PC-9 (cell line): ENCODE measurements at regions not wholly inside any gene's neighbourhood (a gene's known extent, or its start where the extent isn't known, plus 50 kb on each side); places are given as distances from the start of the nearest gene placed in this dataset.

Source experiments
- BruUV-seq: library from RNA; stranded (reverse); fragments of 400-500 nt; replicated peaks from 2 replicates; lab custom pipeline; 2021; lab: Mats Ljungman, UMichigan
- CTCF ChIA-PET: fragments of 300-600 bp; sonication (Branson Sonifier 250); formaldehyde crosslinking; loops from one replicate; lab custom pipeline; 2022; ENCODE audit warnings: antibody characterized with exemption; lab: Charles Lee
- POLR2A ChIA-PET: fragments of 300-600 bp; sonication (Branson Sonifier 250); formaldehyde crosslinking; loops from one replicate; lab custom pipeline; 2022; ENCODE audit warnings: antibody characterized with exemption; ENCODE audit not compliant: unreplicated experiment; lab: Charles Lee
- DNase-seq, 2 experiments: peaks; one replicate each; pipeline versions ENCODE4 v3.0.0 to v3.0.0-alpha.2; 2015 to 2022; ENCODE audit warnings: mixed read lengths in 1 of 2
- H2AFZ ChIP-seq: fragments of 200-600 bp; sonication (generic); 2 replicates; pipeline ENCODE4 v1.8.1; 2017; ENCODE audit warnings: antibody characterized with exemption
- H3F3A ChIP-seq: fragments of 200-600 bp; sonication (generic); 2 replicates; pipeline ENCODE4 v1.8.1; 2017; ENCODE audit warnings: antibody characterized with exemption, mild to moderate bottlenecking, low read depth; ENCODE audit not compliant: insufficient read depth
- H3K27ac ChIP-seq: fragments of 200-600 bp; sonication (generic); 2 replicates; pipeline ENCODE4 v1.6.1; 2016; ENCODE audit warnings: mixed run types
- H3K27me3 ChIP-seq: fragments of 200-600 bp; sonication (generic); 2 replicates; pipeline ENCODE4 v1.6.1; 2016; ENCODE audit warnings: low read depth, mixed run types; ENCODE audit not compliant: insufficient read depth
- H3K36me3 ChIP-seq: fragments of 200-600 bp; sonication (generic); 2 replicates; pipeline ENCODE4 v1.6.1; 2016; ENCODE audit warnings: low read depth, mixed run types
- H3K4me1 ChIP-seq: fragments of 200-600 bp; sonication (generic); replicated peaks from 2 replicates; pipeline ENCODE4 v1.6.1; 2016; ENCODE audit warnings: mixed run types; ENCODE audit not compliant: insufficient read depth
- H3K4me2 ChIP-seq: fragments of 200-600 bp; sonication (generic); 2 replicates; pipeline ENCODE4 v1.6.1; 2017; ENCODE audit warnings: mixed run types
- H3K4me3 ChIP-seq: fragments of 200-600 bp; sonication (generic); 2 replicates; pipeline ENCODE4 v1.6.1; 2016; ENCODE audit warnings: mixed run types
- H3K79me2 ChIP-seq: fragments of 200-600 bp; sonication (generic); 2 replicates; pipeline ENCODE4 v1.6.1; 2017; ENCODE audit warnings: low read depth, mixed run types
- H3K9me2 ChIP-seq: fragments of 200-600 bp; sonication (generic); 2 replicates; pipeline ENCODE4 v1.8.1; 2017; ENCODE audit warnings: mild to moderate bottlenecking; ENCODE audit not compliant: insufficient read depth
- H3K9me3 ChIP-seq: fragments of 200-600 bp; sonication (generic); 2 replicates; pipeline ENCODE4 v1.8.1; 2016; ENCODE audit warnings: low read depth; ENCODE audit not compliant: insufficient read depth
- H4K20me1 ChIP-seq: fragments of 200-600 bp; sonication (generic); 2 replicates; pipeline ENCODE4 v1.8.1; 2017; ENCODE audit not compliant: insufficient read depth
- EZH2 ChIP-seq: fragments of 200-600 bp; sonication (generic); IDR thresholded peaks from 2 replicates; pipeline ENCODE4 v1.8.0; 2017; ENCODE audit warnings: antibody characterized with exemption, low read depth
- intact Hi-C: fragments of 100-400 bp; cut with micrococcal nuclease; formaldehyde crosslinking; loops from one replicate; pipeline ENCODE4 v1.10.0; 2022; ENCODE audit not compliant: unreplicated experiment
- TF ChIP-seq, protein P1 (sequence below): fragments of 200-600 bp; sonication (generic); conservative IDR thresholded peaks from 2 replicates; pipeline ENCODE4 v1.6.1; 2017; ENCODE audit warnings: mixed run types, antibody characterized with exemption, mild to moderate bottlenecking, moderate library complexity

- H3K27me3 ChIP-seq: peaks cover 87% of the 10 kb centered on the region
- H3K9me2 ChIP-seq: no peaks in the 10 kb centered on the region
- no peaks in the 10 kb centered on the region for H3F3A ChIP-seq
- ChIA-PET CTCF (no interaction called here), POLR2A (no interaction called here)
- BruUV-seq: no TSS peak
- no peak overlapping the region for H3K4me2 ChIP-seq
- H3K27ac ChIP-seq: no peak overlapping the region
- DNase-seq: no peak
- H3K4me3 ChIP-seq: no peak overlapping the region
- TF ChIP-seq, protein P1, sequence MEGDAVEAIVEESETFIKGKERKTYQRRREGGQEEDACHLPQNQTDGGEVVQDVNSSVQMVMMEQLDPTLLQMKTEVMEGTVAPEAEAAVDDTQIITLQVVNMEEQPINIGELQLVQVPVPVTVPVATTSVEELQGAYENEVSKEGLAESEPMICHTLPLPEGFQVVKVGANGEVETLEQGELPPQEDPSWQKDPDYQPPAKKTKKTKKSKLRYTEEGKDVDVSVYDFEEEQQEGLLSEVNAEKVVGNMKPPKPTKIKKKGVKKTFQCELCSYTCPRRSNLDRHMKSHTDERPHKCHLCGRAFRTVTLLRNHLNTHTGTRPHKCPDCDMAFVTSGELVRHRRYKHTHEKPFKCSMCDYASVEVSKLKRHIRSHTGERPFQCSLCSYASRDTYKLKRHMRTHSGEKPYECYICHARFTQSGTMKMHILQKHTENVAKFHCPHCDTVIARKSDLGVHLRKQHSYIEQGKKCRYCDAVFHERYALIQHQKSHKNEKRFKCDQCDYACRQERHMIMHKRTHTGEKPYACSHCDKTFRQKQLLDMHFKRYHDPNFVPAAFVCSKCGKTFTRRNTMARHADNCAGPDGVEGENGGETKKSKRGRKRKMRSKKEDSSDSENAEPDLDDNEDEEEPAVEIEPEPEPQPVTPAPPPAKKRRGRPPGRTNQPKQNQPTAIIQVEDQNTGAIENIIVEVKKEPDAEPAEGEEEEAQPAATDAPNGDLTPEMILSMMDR: no peak
- TF ChIP-seq EZH2: no peak
- no peaks in the 10 kb centered on the region for H3K4me1 ChIP-seq
- no peaks in the 10 kb centered on the region for H3K79me2 ChIP-seq
- intact Hi-C loops: no loop called here
- H3K9me3 ChIP-seq: no peaks in the 10 kb centered on the region
- H3K36me3 ChIP-seq: no peaks in the 10 kb centered on the region
- H4K20me1 ChIP-seq: no peaks in the 10 kb centered on the region
- no peak overlapping the region for H2AFZ ChIP-seq
Measured at GRCh38 chr6:15916581-15916980, 212.3 kb upstream of the MYLIP start.

GRCh38 chr6:15915508-15916178, 213.2 kb upstream of the MYLIP start:
- TF ChIP-seq, protein P1: no peak
- no peak for TF ChIP-seq EZH2
- Histone ChIP-seq H3K4me2 (no peak overlapping the region), H3K4me3 (no peak overlapping the region), H3K9me3 (no peaks in the 10 kb centered on the region), H4K20me1 (no peaks in the 10 kb centered on the region), H3K4me1 (no peaks in the 10 kb centered on the region), H2AFZ (no peak overlapping the region), H3K27ac (no peak overlapping the region), H3K27me3 (peaks cover 85% of the 10 kb centered on the region), H3K9me2 (no peaks in the 10 kb centered on the region), H3K36me3 (no peaks in the 10 kb centered on the region), H3F3A (no peaks in the 10 kb centered on the region), H3K79me2 (no peaks in the 10 kb centered on the region)
- intact Hi-C loops: no loop called here
- no TSS peak for BruUV-seq
- POLR2A ChIA-PET: no interaction called here
- CTCF ChIA-PET: no interaction called here
- DNase-seq: no peak

DNA sequence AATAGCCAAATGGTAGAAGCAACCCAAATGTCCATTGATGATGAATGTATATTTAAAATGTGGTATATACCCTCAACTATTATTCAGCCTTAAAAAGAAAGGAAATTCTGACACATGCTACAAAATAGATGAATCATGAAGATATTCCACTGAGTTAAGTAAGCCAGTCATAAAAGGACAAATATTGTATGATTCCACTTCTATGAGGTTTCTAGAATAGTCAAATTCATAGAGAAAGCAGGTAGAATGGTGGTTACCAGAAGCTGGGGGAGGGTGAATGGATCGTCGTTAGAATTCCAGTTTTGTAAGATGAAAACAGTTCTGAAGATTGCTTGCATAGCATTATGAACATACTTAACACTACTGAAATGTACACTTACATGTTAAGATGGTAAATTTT, 214.3 kb upstream of the MYLIP start:
- Histone ChIP-seq H3F3A (no peaks in the 10 kb centered on the region), H4K20me1 (no peaks in the 10 kb centered on the region), H3K4me3 (no peak overlapping the region), H2AFZ (no peak overlapping the region), H3K79me2 (no peaks in the 10 kb centered on the region), H3K36me3 (no peaks in the 10 kb centered on the region), H3K9me3 (no peaks in the 10 kb centered on the region), H3K27me3 (peaks cover 80% of the 10 kb centered on the region), H3K27ac (no peak overlapping the region), H3K4me1 (no peaks in the 10 kb centered on the region), H3K4me2 (no peak overlapping the region), H3K9me2 (no peaks in the 10 kb centered on the region)
- CTCF ChIA-PET: no interaction called here
- POLR2A ChIA-PET: no interaction called here
- BruUV-seq: no TSS peak
- no peak for TF ChIP-seq EZH2
- TF ChIP-seq, protein P1: no peak
- no peak for DNase-seq
- intact Hi-C loops: no loop called here
